Activated naive CD4-positive, alpha-beta T cell treated with anti-CD3 and anti-CD28 coated beads for 36 hours (primary cell): ENCODE measurements at regions not wholly inside any gene's neighbourhood (a gene's known extent, or its start where the extent isn't known, plus 50 kb on each side); places are given as distances from the start of the nearest gene placed in this dataset.

Experiments used
- CTCF ChIA-PET: fragments of 350-600 bp; sonication (Branson Sonifier 250); formaldehyde crosslinking; loops from one replicate; lab custom pipeline; 2021; ENCODE audit warnings: antibody characterized with exemption; lab: Charles Lee
- DNase-seq: peaks from one replicate; pipeline ENCODE4 v3.0.0-alpha.2; 2020
- H3K27ac Mint-ChIP-seq: one replicate; pipeline ENCODE4 v1.8.0; 2021; ENCODE audit warnings: mild to moderate bottlenecking, mixed read lengths
- H3K27me3 Mint-ChIP-seq: one replicate; pipeline ENCODE4 v1.8.0; 2021; ENCODE audit warnings: low read depth, mixed read lengths
- H3K36me3 Mint-ChIP-seq: one replicate; pipeline ENCODE4 v1.8.0; 2021; ENCODE audit warnings: low read depth, mixed read lengths
- H3K4me1 Mint-ChIP-seq: one replicate; pipeline ENCODE4 v1.8.0; 2021; ENCODE audit warnings: low read depth, mixed read lengths
- H3K4me3 Mint-ChIP-seq: one replicate; pipeline ENCODE4 v1.8.0; 2021; ENCODE audit warnings: mild to moderate bottlenecking, moderate library complexity, mixed read lengths
- H3K9me3 Mint-ChIP-seq: one replicate; pipeline ENCODE4 v1.8.0; 2021; ENCODE audit warnings: mixed read lengths
- intact Hi-C: fragments of 100-400 bp; cut with micrococcal nuclease; formaldehyde crosslinking; loops from one replicate; pipeline ENCODE4 v1.15.1; 2023

GRCh38 chr11:28615542-28615941 is 507.4 kb downstream of the METTL15 start:
- CTCF ChIA-PET, result no interaction called here

DNA sequence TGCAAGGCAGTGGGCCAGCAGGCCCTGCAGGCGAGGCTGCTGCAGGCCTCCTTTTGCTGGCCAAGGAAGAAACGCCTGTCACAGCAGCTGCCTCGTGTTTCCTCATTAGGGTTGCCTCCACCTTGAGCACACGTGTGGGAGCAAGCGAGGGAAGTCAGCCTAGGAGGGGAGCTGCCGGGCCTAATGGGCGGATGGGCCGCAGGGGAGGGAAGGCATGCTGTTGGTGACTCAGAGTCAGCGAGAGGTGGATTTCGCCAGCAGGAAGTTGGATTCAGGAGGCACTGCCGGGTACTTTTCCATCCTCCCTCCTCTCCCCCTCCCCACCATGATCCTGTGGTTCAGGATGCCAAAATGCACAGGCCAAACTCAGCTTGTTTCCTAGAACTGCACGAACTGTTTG is 498.7 kb downstream of the METTL15 start:
- CTCF ChIA-PET, result no interaction called here
- H3K4me3 Mint-ChIP-seq, result no peak overlapping the region
- H3K27ac Mint-ChIP-seq, result no peak overlapping the region
- intact Hi-C loops, result no loop called here
- H3K9me3 Mint-ChIP-seq, result no peaks in the 10 kb centered on the region
- no peaks in the 10 kb centered on the region for H3K27me3 Mint-ChIP-seq
- no peak for DNase-seq
- no peaks in the 10 kb centered on the region for H3K4me1 Mint-ChIP-seq
- no peaks in the 10 kb centered on the region for H3K36me3 Mint-ChIP-seq

More at GRCh38 chr11:28615542-28615941, 507.4 kb downstream of the METTL15 start:
- H3K27ac Mint-ChIP-seq, result no peak overlapping the region
- no peaks in the 10 kb centered on the region for H3K4me1 Mint-ChIP-seq
- no peaks in the 10 kb centered on the region for H3K36me3 Mint-ChIP-seq
- intact Hi-C loops, result no loop called here
- H3K27me3 Mint-ChIP-seq, result no peaks in the 10 kb centered on the region
- no peaks in the 10 kb centered on the region for H3K9me3 Mint-ChIP-seq
- DNase-seq, result no peak
- H3K4me3 Mint-ChIP-seq, result no peak overlapping the region

DNA sequence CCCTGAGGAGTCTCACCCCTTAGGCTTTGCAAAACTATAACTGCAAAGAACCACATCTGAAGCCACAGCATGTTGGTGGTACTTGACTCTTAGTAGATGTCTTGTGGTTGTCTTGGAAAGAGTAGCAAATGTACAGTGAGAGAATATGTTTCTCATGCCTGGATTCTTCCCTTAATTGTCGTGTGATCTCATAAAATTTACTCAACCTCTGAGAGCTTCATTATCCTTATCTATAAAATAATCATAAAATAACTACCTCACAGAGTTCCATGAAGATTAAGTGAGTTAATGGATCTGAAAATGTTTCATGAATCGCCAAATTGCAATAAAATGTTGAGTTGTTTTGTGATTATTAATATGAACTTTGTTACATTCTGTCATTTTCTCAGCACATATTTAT is 491.5 kb downstream of the METTL15 start:
- Mint-ChIP-seq H3K36me3 (no peaks in the 10 kb centered on the region), H3K9me3 (peaks cover 2% of the 10 kb centered on the region), H3K4me3 (no peak overlapping the region), H3K4me1 (no peaks in the 10 kb centered on the region), H3K27ac (no peak overlapping the region), H3K27me3 (no peaks in the 10 kb centered on the region)
- no peak for DNase-seq
- CTCF ChIA-PET, result no interaction called here
- intact Hi-C loops, result no loop called here

GRCh38 chr11:28598531-28598930 is 490.3 kb downstream of the METTL15 start:
- no peak for DNase-seq
- Mint-ChIP-seq H3K4me3 (no peak overlapping the region), H3K27ac (no peak overlapping the region), H3K4me1 (no peaks in the 10 kb centered on the region), H3K9me3 (peaks cover 2% of the 10 kb centered on the region), H3K36me3 (no peaks in the 10 kb centered on the region), H3K27me3 (no peaks in the 10 kb centered on the region)
- intact Hi-C loops, result no loop called here
- CTCF ChIA-PET, result no interaction called here

- DNase-seq, result no peak
- CTCF ChIA-PET, result no interaction called here
- no peaks in the 10 kb centered on the region for H3K4me1 Mint-ChIP-seq
- no peak overlapping the region for H3K27ac Mint-ChIP-seq
- no peak overlapping the region for H3K4me3 Mint-ChIP-seq
- peaks cover 2% of the 10 kb centered on the region for H3K9me3 Mint-ChIP-seq
- no peaks in the 10 kb centered on the region for H3K36me3 Mint-ChIP-seq
- no peaks in the 10 kb centered on the region for H3K27me3 Mint-ChIP-seq
- intact Hi-C loops, result no loop called here
These were observed 488.6 kb downstream of the METTL15 start for GRCh38 chr11:28596816-28597215.

DNA sequence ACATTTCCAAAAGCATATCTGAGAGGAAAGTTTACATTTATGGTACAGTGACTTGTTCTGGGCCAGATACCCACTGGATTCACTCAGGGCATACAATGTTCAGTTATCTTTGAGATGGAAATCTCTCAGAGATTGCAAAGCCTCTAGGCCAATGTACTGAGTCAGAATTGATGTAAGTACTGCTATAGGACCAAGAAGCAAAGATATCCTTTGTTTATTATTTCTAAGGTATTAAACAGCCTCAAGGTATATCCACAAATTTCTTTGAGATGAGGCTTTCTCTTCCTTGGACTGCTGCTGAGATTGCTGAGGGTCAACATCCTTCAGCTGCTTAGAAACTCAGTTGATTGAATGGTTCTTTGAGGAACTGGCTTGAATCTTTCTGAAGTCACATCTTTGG is 484.0 kb downstream of the METTL15 start:
- H3K36me3 Mint-ChIP-seq, result no peaks in the 10 kb centered on the region
- no peaks in the 10 kb centered on the region for H3K27me3 Mint-ChIP-seq
- intact Hi-C loops, result no loop called here
- no peaks in the 10 kb centered on the region for H3K4me1 Mint-ChIP-seq
- H3K9me3 Mint-ChIP-seq, result peaks cover 2% of the 10 kb centered on the region
- no peak overlapping the region for H3K4me3 Mint-ChIP-seq
- no peak overlapping the region for H3K27ac Mint-ChIP-seq
- CTCF ChIA-PET, result no interaction called here
- DNase-seq, result no peak

GRCh38 chr11:28584992-28585391 is 476.8 kb downstream of the METTL15 start:
- CTCF ChIA-PET, result no interaction called here
- H3K4me3 Mint-ChIP-seq, result no peak overlapping the region
- no peaks in the 10 kb centered on the region for H3K27me3 Mint-ChIP-seq
- H3K36me3 Mint-ChIP-seq, result no peaks in the 10 kb centered on the region
- intact Hi-C loops, result no loop called here
- DNase-seq, result no peak
- H3K9me3 Mint-ChIP-seq, result no peaks in the 10 kb centered on the region
- no peaks in the 10 kb centered on the region for H3K4me1 Mint-ChIP-seq
- no peak overlapping the region for H3K27ac Mint-ChIP-seq

GRCh38 chr11:28582506-28582905 is 474.3 kb downstream of the METTL15 start:
- no peak for DNase-seq
- H3K27ac Mint-ChIP-seq, result no peak overlapping the region
- H3K27me3 Mint-ChIP-seq, result no peaks in the 10 kb centered on the region
- H3K9me3 Mint-ChIP-seq, result no peaks in the 10 kb centered on the region
- no peak overlapping the region for H3K4me3 Mint-ChIP-seq
- CTCF ChIA-PET, result no interaction called here
- intact Hi-C loops, result no loop called here
- no peaks in the 10 kb centered on the region for H3K36me3 Mint-ChIP-seq
- H3K4me1 Mint-ChIP-seq, result no peaks in the 10 kb centered on the region

- intact Hi-C loops, result no loop called here
- H3K4me1 Mint-ChIP-seq, result no peaks in the 10 kb centered on the region
- no peak overlapping the region for H3K27ac Mint-ChIP-seq
- no peaks in the 10 kb centered on the region for H3K27me3 Mint-ChIP-seq
- no peak overlapping the region for H3K4me3 Mint-ChIP-seq
- CTCF ChIA-PET, result interaction anchor here (0.6 to 0.7 kb wide), 2 partner anchors 52 to 1072 kb away, joined by 3 read pairs; no protein-coding TSS in a partner anchor
- DNase-seq, result no peak
- no peaks in the 10 kb centered on the region for H3K9me3 Mint-ChIP-seq
- no peaks in the 10 kb centered on the region for H3K36me3 Mint-ChIP-seq
These were observed 473.4 kb downstream of the METTL15 start for GRCh38 chr11:28581286-28582242.

DNA sequence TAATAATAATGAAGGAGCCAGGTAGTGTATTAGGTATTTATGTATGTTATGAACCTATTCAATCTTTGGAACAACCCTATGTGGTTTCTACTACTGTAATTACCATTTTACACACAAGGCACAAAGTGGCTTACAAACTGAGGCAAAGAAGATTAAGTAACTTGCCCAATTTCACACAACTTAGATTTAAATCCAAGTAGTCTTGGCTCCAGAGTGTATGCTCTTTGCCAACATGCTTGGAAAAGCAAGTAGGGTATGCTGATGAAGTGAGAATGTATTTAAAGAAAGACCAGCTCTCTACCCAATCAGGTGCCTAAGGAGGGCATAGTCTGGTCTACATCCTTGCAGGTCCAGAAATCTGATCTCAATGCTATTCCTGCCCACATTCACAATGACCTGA is 463.2 kb downstream of the METTL15 start:
- H3K4me3 Mint-ChIP-seq, result no peak overlapping the region
- no peaks in the 10 kb centered on the region for H3K36me3 Mint-ChIP-seq
- CTCF ChIA-PET, result no interaction called here
- no peaks in the 10 kb centered on the region for H3K4me1 Mint-ChIP-seq
- DNase-seq, result no peak
- H3K27ac Mint-ChIP-seq, result no peak overlapping the region
- intact Hi-C loops, result no loop called here
- peaks cover 3% of the 10 kb centered on the region for H3K9me3 Mint-ChIP-seq
- H3K27me3 Mint-ChIP-seq, result no peaks in the 10 kb centered on the region

DNA sequence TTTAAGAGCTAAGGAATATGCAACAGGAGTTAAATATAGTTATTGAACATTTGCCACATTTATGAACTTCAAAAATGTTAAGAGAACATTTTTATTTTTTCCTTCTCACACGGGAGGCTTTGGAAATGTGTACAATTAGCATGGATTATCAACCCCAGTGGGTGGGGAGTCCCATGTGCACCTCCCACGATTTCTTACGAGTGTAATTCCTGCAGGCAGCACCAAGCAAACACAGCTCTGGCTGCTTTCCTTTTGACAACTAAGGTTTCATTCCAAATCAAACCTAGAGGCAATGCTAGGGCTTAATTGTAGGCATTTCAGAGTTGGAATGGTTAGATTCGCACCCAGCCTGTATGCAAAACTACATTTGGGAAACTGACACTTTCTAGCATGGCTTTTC is 460.9 kb downstream of the METTL15 start:
- intact Hi-C loops, result no loop called here
- CTCF ChIA-PET, result no interaction called here
- peaks cover 2% of the 10 kb centered on the region for H3K27me3 Mint-ChIP-seq
- H3K4me1 Mint-ChIP-seq, result no peaks in the 10 kb centered on the region
- peaks cover 3% of the 10 kb centered on the region for H3K9me3 Mint-ChIP-seq
- H3K27ac Mint-ChIP-seq, result no peak overlapping the region
- no peaks in the 10 kb centered on the region for H3K36me3 Mint-ChIP-seq
- no peak overlapping the region for H3K4me3 Mint-ChIP-seq
- DNase-seq, result no peak

DNA sequence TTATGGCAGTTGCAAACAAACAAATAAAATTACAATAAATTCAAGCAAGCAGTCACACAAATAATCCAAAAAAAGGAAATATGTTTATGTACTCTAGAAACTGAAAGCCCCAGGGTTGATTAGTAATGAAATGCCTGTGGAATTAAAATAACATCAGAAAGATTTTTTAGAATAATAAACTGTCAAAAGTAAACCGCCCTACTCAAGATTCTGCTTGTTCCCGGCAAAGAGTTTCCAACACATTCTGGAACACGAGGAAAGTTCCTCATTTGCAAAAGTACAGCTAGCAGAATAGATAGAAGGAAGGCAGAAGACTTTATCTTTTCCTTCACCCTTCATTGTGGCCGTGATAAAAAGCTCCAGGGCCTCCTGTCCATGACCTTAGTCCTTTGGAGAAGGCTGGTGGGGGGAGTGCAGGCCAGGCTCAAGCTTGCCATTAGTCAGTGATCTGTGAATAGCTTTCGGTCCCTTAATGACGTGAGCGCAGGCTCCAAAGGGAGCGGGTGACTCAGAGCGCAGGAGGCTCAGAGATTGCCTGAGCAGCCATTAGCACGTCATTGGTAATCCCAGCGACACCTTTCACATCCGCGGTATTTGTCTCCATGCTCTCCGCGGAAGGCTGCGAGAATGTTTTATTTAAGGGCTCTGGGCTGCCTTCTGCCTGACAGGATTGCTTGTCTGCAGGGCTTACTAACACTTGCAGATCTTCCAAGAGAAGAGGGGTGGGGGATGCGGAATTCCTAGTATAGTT is 458.3 kb downstream of the METTL15 start:
- intact Hi-C loops, result no loop called here
- peak; percentile 5 for DNase-seq

More for the DNA sequence above, 458.3 kb downstream of the METTL15 start:
- CTCF ChIA-PET, result no interaction called here
- Mint-ChIP-seq H3K27me3 (peaks cover 2% of the 10 kb centered on the region), H3K27ac (no peak overlapping the region), H3K36me3 (no peaks in the 10 kb centered on the region), H3K9me3 (peaks cover 3% of the 10 kb centered on the region), H3K4me1 (no peaks in the 10 kb centered on the region), H3K4me3 (no peak overlapping the region)
